H9 (cell line): ENCODE measurements at regions not wholly inside any gene's neighbourhood (a gene's known extent, or its start where the extent isn't known, plus 50 kb on each side); places are given as distances from the start of the nearest gene placed in this dataset.

Experiments used
- DNase-seq: peaks from one replicate; pipeline ENCODE4 v3.0.0-alpha.2; 2017
- H2AFZ ChIP-seq: one replicate; pipeline ENCODE4 v1.6.1; 2013; ENCODE audit warnings: mild to moderate bottlenecking, low read length, control low read depth, moderate library complexity
- H2AK5ac ChIP-seq: 2 replicates; pipeline ENCODE4 v1.6.1; 2013; ENCODE audit warnings: low read length, control low read depth, mixed read lengths; ENCODE audit not compliant: insufficient read length
- H2BK120ac ChIP-seq: one replicate; pipeline ENCODE4 v1.6.1; 2013; ENCODE audit warnings: low read depth, mild to moderate bottlenecking, low read length, control low read depth, inconsistent platforms; ENCODE audit not compliant: poor library complexity, severe bottlenecking
- H2BK12ac ChIP-seq: 2 replicates; pipeline ENCODE4 v1.6.1; 2013; ENCODE audit warnings: low read length, control low read depth, mixed read lengths, low read depth; ENCODE audit not compliant: insufficient read length
- H2BK15ac ChIP-seq: 2 replicates; pipeline ENCODE4 v1.6.1; 2013; ENCODE audit warnings: low read depth, low read length, control low read depth
- H2BK20ac ChIP-seq: one replicate; pipeline ENCODE4 v1.6.1; 2013; ENCODE audit warnings: low read depth, mild to moderate bottlenecking, low read length, control low read depth, inconsistent platforms; ENCODE audit not compliant: poor library complexity, severe bottlenecking
- H2BK5ac ChIP-seq: 2 replicates; pipeline ENCODE4 v1.6.1; 2013; ENCODE audit warnings: low read length, control low read depth, mixed read lengths; ENCODE audit not compliant: insufficient read length
- H3K14ac ChIP-seq: 2 replicates; pipeline ENCODE4 v1.6.1; 2013; ENCODE audit warnings: low read length, control low read depth; ENCODE audit not compliant: insufficient read depth
- H3K18ac ChIP-seq: 2 replicates; pipeline ENCODE4 v1.6.1; 2013; ENCODE audit warnings: low read depth, mild to moderate bottlenecking, mixed read lengths, low read length, control low read depth; ENCODE audit not compliant: insufficient read length
- H3K23ac ChIP-seq: 2 replicates; pipeline ENCODE4 v1.6.1; 2013; ENCODE audit warnings: low read length, control low read depth, mixed read lengths, low read depth; ENCODE audit not compliant: insufficient read length
- H3K23me2 ChIP-seq: 2 replicates; pipeline ENCODE4 v1.6.1; 2013; ENCODE audit warnings: low read depth, mild to moderate bottlenecking, mixed read lengths, low read length, control low read depth; ENCODE audit not compliant: insufficient read length, poor library complexity, severe bottlenecking
- H3K27ac ChIP-seq: 2 replicates; pipeline ENCODE4 v1.5.1; 2013; ENCODE audit warnings: low read length, control low read depth, mixed read lengths, low read depth; ENCODE audit not compliant: insufficient read length
- H3K27me3 ChIP-seq: 2 replicates; pipeline ENCODE4 v1.6.1; 2013; ENCODE audit warnings: low read length, control low read depth, inconsistent platforms; ENCODE audit not compliant: insufficient read depth
- H3K4ac ChIP-seq: 2 replicates; pipeline ENCODE4 v1.6.1; 2013; ENCODE audit warnings: low read depth, mild to moderate bottlenecking, control low read depth, inconsistent platforms, low read length, moderate library complexity
- H3K4me1 ChIP-seq: 2 replicates; pipeline ENCODE4 v1.6.1; 2013; ENCODE audit warnings: low read length, control low read depth, inconsistent platforms; ENCODE audit not compliant: insufficient read depth
- H3K4me2 ChIP-seq: 2 replicates; pipeline ENCODE4 v1.6.1; 2013; ENCODE audit warnings: low read length, control low read depth, mixed read lengths; ENCODE audit not compliant: insufficient read length, insufficient read depth
- H3K56ac ChIP-seq: 2 replicates; pipeline ENCODE4 v1.6.1; 2013; ENCODE audit warnings: low read depth, mild to moderate bottlenecking, mixed read lengths, low read length, control low read depth; ENCODE audit not compliant: insufficient read length
- H3K79me1 ChIP-seq: 2 replicates; pipeline ENCODE4 v1.6.1; 2013; ENCODE audit warnings: low read depth, mild to moderate bottlenecking, moderate library complexity, low read length, control low read depth, inconsistent platforms; ENCODE audit not compliant: insufficient read depth, poor library complexity, severe bottlenecking
- H3K79me2 ChIP-seq: 2 replicates; pipeline ENCODE4 v1.6.1; 2013; ENCODE audit warnings: low read length, control low read depth, inconsistent platforms; ENCODE audit not compliant: insufficient read depth
- H3K9ac ChIP-seq: 2 replicates; pipeline ENCODE4 v1.6.1; 2013; ENCODE audit warnings: low read length, control low read depth, mixed read lengths; ENCODE audit not compliant: insufficient read length; ENCODE audit errors: extremely low read depth
- H3K9me3 ChIP-seq: one replicate; pipeline ENCODE4 v1.6.1; 2013; ENCODE audit warnings: low read depth, low read length, inconsistent platforms; ENCODE audit not compliant: control insufficient read depth
- H3T11ph ChIP-seq: one replicate; pipeline ENCODE4 v1.6.1; 2013; ENCODE audit warnings: mild to moderate bottlenecking, low read length, control low read depth, inconsistent platforms
- H4K20me1 ChIP-seq: one replicate; pipeline ENCODE4 v1.6.1; 2013; ENCODE audit not compliant: control insufficient read depth, insufficient read length, insufficient read depth
- H4K5ac ChIP-seq: 2 replicates; pipeline ENCODE4 v1.6.1; 2013; ENCODE audit warnings: low read depth, mild to moderate bottlenecking, mixed read lengths, low read length, control low read depth; ENCODE audit not compliant: insufficient read length
- H4K8ac ChIP-seq: replicated peaks from 2 replicates; pipeline ENCODE4 v1.6.1; 2013; ENCODE audit warnings: low read length, control low read depth, mixed read lengths, low read depth; ENCODE audit not compliant: insufficient read length
- H4K91ac ChIP-seq: 2 replicates; pipeline ENCODE4 v1.6.1; 2013; ENCODE audit warnings: low read depth, mild to moderate bottlenecking, moderate library complexity, mixed read lengths, low read length, control low read depth; ENCODE audit not compliant: insufficient read length
- H3K27ac Mint-ChIP-seq, 3 experiments: 2 replicates in 2 of 3; 3 replicates in 1 of 3; pipeline ENCODE4 v1.8.0; 2020 to 2021; ENCODE audit warnings: mixed read lengths in 3 of 3, mild to moderate bottlenecking in 1 of 3, moderate library complexity in 1 of 3
- H3K27me3 Mint-ChIP-seq: 2 replicates; pipeline ENCODE4 v1.8.0; 2021; ENCODE audit warnings: low read depth, mild to moderate bottlenecking, moderate library complexity, mixed read lengths
- H3K36me3 Mint-ChIP-seq, 3 experiments: 2 replicates in 2 of 3; 3 replicates in 1 of 3; pipeline ENCODE4 v1.8.0; 2020 to 2021; ENCODE audit warnings: low read depth in 3 of 3, mixed read lengths in 3 of 3; ENCODE audit not compliant: insufficient read depth in 1 of 3
- H3K4me1 Mint-ChIP-seq, 2 experiments: 2 replicates each; pipeline ENCODE4 v1.8.0; 2020; ENCODE audit warnings: mixed read lengths in 2 of 2
- H3K4me3 Mint-ChIP-seq, 2 experiments: 2 replicates in 1 of 2; 3 replicates in 1 of 2; pipeline ENCODE4 v1.8.0; 2020 to 2021; ENCODE audit warnings: mild to moderate bottlenecking in 2 of 2, mixed read lengths in 2 of 2, moderate library complexity in 1 of 2
- H3K9me3 Mint-ChIP-seq, 2 experiments: 2 replicates in 1 of 2; 3 replicates in 1 of 2; pipeline ENCODE4 v1.8.0; 2020; ENCODE audit warnings: mild to moderate bottlenecking in 2 of 2, mixed read lengths in 2 of 2, moderate library complexity in 1 of 2
- CTCF ChIP-seq: fragments of 200-600 bp; sonication (generic); conservative IDR thresholded peaks from 3 replicates; pipeline ENCODE4 v1.8.0; 2021; ENCODE audit warnings: antibody characterized with exemption, mild to moderate bottlenecking
- WGBS: extraction: QIAGEN DNeasy Blood & Tissue Kit; methylation state at CpG from one replicate; pipeline ENCODE4 v1.1.7; 2013; ENCODE audit warnings: missing lambda C conversion rate, low lambda C conversion rate, mixed read lengths; ENCODE audit not compliant: insufficient read length; ENCODE audit errors: extremely low coverage; 5-methylcytosine and 5-hydroxymethylcytosine counted together

- no peaks in the 10 kb centered on the region for H3K27me3 ChIP-seq
- no peaks in the 10 kb centered on the region for H3K9me3 ChIP-seq
- H3K56ac ChIP-seq = no peak overlapping the region
- no peak overlapping the region for H2AK5ac ChIP-seq
- H3K27ac Mint-ChIP-seq = no peak overlapping the region
- H3K79me2 ChIP-seq = no peaks in the 10 kb centered on the region
- no peaks in the 10 kb centered on the region for H3K4me1 ChIP-seq
- H3K9me3 Mint-ChIP-seq = no peaks in the 10 kb centered on the region; a peak in 1 of 5 replicates
- no peak overlapping the region for H2BK120ac ChIP-seq
- no peak overlapping the region for H2AFZ ChIP-seq
- H3K79me1 ChIP-seq = no peaks in the 10 kb centered on the region
- TF ChIP-seq CTCF = no peak
- H2BK20ac ChIP-seq = no peak overlapping the region
- no peak overlapping the region for H4K5ac ChIP-seq
- H4K91ac ChIP-seq = no peak overlapping the region
- no CpG with 5 or more reads among the region's 2 CpGs for WGBS
- H2BK5ac ChIP-seq = no peak overlapping the region
- no peak overlapping the region for H3K9ac ChIP-seq
- H3T11ph ChIP-seq = no peak overlapping the region
- H4K8ac ChIP-seq = no peak overlapping the region
- H3K23ac ChIP-seq = no peak overlapping the region
- H4K20me1 ChIP-seq = no peaks in the 10 kb centered on the region
- H3K4me1 Mint-ChIP-seq = peaks cover 10% of the 10 kb centered on the region in 2 experiments
- no peak overlapping the region for H3K4ac ChIP-seq
- no peak overlapping the region for H2BK15ac ChIP-seq
- H3K14ac ChIP-seq = no peak overlapping the region
- H2BK12ac ChIP-seq = no peak overlapping the region
- H3K4me2 ChIP-seq = no peak overlapping the region
- no peaks in the 10 kb centered on the region for H3K36me3 Mint-ChIP-seq
- H3K4me3 Mint-ChIP-seq = no peak overlapping the region
- no peaks in the 10 kb centered on the region for H3K23me2 ChIP-seq
- H3K27me3 Mint-ChIP-seq = no peaks in the 10 kb centered on the region
- no peak overlapping the region for H3K27ac ChIP-seq
- H3K18ac ChIP-seq = no peak overlapping the region
- no peak for DNase-seq
Measured at GRCh38 chr3:36212251-36212650, 168.1 kb upstream of the STAC start.
